Mesodermal cell (in vitro differentiated cells): ENCODE measurements at regions not wholly inside any gene's neighbourhood (a gene's known extent, or its start where the extent isn't known, plus 50 kb on each side); places are given as distances from the start of the nearest gene placed in this dataset.
"Not testable (repeated sequence)": the region's sequence is repeated elsewhere in the genome, so short reads cannot be mapped to it uniquely, and the experiment has no call there.

Experiments used
- H3K27ac ChIP-seq: 2 replicates; pipeline ENCODE4 v1.7.0; 2013; ENCODE audit warnings: mild to moderate bottlenecking, low read depth, low read length, moderate library complexity; ENCODE audit not compliant: severe bottlenecking
- H3K36me3 ChIP-seq: 2 replicates; pipeline ENCODE4 v1.7.1; 2013; ENCODE audit warnings: mild to moderate bottlenecking, low read length, moderate library complexity; ENCODE audit not compliant: control insufficient read depth, insufficient read depth
- H3K4me1 ChIP-seq: one replicate; pipeline ENCODE4 v1.7.1; 2013; ENCODE audit warnings: mild to moderate bottlenecking, low read length; ENCODE audit not compliant: insufficient read depth, control insufficient read depth, poor library complexity, severe bottlenecking
- H3K4me3 ChIP-seq: 2 replicates; pipeline ENCODE4 v1.7.0; 2013; ENCODE audit warnings: low read length, control low read depth, mild to moderate bottlenecking; ENCODE audit not compliant: insufficient read depth, poor library complexity, severe bottlenecking; ENCODE audit errors: extremely low read depth
- H3K9me3 ChIP-seq: 2 replicates; pipeline ENCODE4 v1.7.1; 2013; ENCODE audit warnings: mild to moderate bottlenecking, low read length, moderate library complexity; ENCODE audit not compliant: control insufficient read depth
- WGBS, 2 experiments: methylation state at CpG; one replicate each; pipeline ENCODE4 v1.1.5; 2013; ENCODE audit warnings: missing lambda C conversion rate in 2 of 2; ENCODE audit not compliant: insufficient coverage in 2 of 2; 5-methylcytosine and 5-hydroxymethylcytosine counted together

- Histone ChIP-seq H3K36me3 (no peaks in the 10 kb centered on the region), H3K27ac (no peak overlapping the region), H3K9me3 (no peaks in the 10 kb centered on the region), H3K4me1 (no peaks in the 10 kb centered on the region), H3K4me3 (no peak overlapping the region)
- WGBS, 2 experiments: 50 to 62% methylated on average over 1 of the region's 2 CpGs
Observed at GRCh38 chr20:55322745-55323144, 682.6 kb downstream of the CBLN4 start.

DNA sequence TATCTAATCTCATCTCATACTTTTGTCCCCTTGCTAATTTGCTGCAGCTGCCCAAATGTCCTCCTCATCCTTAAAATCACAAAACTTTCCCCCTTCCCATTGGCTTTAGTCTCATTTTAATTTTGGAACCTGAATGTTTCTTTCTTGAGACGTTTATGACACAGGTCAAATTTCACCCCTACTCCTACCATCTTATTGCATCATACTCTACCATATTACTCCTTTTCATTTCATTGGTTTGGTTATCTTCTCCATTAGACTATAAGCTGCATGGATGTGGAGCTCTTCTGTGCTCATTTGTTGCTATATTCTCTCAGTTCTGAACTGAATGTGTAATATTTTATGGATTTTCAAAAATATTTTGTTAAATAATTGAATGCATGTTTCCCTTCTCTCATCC lies 688.6 kb downstream of the CBLN4 start:
- WGBS, 2 experiments: 40 to 80% methylated on average over 1 of the region's 1 CpG
- no peaks in the 10 kb centered on the region for H3K36me3 ChIP-seq
- H3K4me3 ChIP-seq: no peak overlapping the region
- no peak overlapping the region for H3K27ac ChIP-seq
- H3K9me3 ChIP-seq: no peaks in the 10 kb centered on the region
- no peaks in the 10 kb centered on the region for H3K4me1 ChIP-seq

DNA sequence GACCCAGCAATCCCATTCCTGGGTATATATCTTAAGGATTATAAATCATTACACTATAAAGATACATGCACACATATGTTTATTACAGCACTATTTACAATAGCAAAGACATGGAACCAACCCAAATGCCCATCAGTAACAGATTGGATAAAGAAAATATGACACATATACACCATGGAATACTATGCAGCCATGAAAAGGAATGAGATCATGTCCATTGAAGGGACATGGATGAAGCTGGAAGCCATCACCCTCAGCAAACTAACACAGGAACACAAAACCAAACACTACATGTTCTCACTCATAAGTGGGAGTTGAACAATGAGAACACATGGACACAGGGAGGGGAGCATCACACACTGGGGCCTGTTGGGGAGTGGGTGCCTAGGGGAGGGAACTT lies 694.5 kb downstream of the CBLN4 start:
- H3K4me1 ChIP-seq, H3K36me3 ChIP-seq: not testable (repeated sequence)

DNA sequence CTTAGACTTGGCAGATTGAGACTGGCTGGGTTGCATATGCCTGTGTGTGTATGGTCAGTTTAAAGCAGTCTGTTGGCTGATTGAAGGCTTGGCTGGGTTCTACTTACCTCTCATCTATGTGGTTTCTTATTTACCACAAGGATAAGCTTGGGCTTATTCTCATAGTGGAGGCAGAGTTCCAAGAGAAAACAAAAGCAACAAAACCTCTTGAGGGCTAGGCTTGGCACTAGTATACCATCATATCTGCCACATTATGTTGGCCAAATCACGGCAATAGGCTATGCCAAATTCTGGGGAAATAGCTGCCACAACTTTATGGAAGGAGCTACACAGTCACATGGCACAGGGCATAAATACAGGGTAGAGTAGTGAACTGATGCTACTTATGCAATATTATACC lies 714.1 kb downstream of the CBLN4 start:
- H3K36me3 ChIP-seq: no peaks in the 10 kb centered on the region
- H3K9me3 ChIP-seq: peaks cover 3% of the 10 kb centered on the region
- no peak overlapping the region for H3K4me3 ChIP-seq
- H3K27ac ChIP-seq: no peak overlapping the region
- WGBS, 2 experiments: 100% methylated on average over 1 of the region's 1 CpG; no CpG with 5 or more reads in 1 of the 2 experiments
- H3K4me1 ChIP-seq: no peaks in the 10 kb centered on the region

More for the DNA sequence above, 694.5 kb downstream of the CBLN4 start:
- H3K27ac ChIP-seq, H3K9me3 ChIP-seq, H3K4me3 ChIP-seq: not testable (repeated sequence)

GRCh38 chr20:55283889-55284288 lies 721.4 kb downstream of the CBLN4 start:
- H3K4me3 ChIP-seq: no peak overlapping the region
- no peak overlapping the region for H3K27ac ChIP-seq
- H3K9me3 ChIP-seq: no peaks in the 10 kb centered on the region
- H3K36me3 ChIP-seq: no peaks in the 10 kb centered on the region
- WGBS, 2 experiments: 67% methylated on average over 1 of the region's 2 CpGs; no CpG with 5 or more reads in 1 of the 2 experiments
- H3K4me1 ChIP-seq: no peaks in the 10 kb centered on the region

GRCh38 chr20:55273149-55273548 lies 732.2 kb downstream of the CBLN4 start:
- Histone ChIP-seq H3K36me3 (no peaks in the 10 kb centered on the region), H3K4me1 (no peaks in the 10 kb centered on the region), H3K27ac (no peak overlapping the region), H3K9me3 (no peaks in the 10 kb centered on the region), H3K4me3 (no peak overlapping the region)

DNA sequence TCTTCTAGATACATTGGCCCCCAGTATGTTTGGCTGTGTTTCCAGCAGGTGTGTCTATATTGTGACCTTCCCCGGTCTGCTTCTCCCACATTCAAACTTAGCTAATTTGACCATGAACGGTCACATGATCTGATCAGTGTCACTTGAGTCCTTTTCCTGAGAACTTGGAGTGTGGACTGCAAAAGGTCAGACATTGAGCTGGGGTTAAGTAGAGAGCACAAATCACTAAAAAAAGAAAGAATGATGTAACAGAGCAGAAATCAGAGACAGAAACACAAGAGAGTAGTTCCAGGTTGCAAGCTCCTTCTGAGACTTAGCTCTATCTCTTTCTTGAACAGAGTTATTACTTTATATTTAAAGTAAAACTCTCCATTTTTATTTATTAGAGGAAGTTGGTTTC lies 733.9 kb downstream of the CBLN4 start:
- H3K4me1 ChIP-seq: no peaks in the 10 kb centered on the region
- no peaks in the 10 kb centered on the region for H3K36me3 ChIP-seq
- H3K9me3 ChIP-seq: no peaks in the 10 kb centered on the region
- no peak overlapping the region for H3K4me3 ChIP-seq
- 80 to 100% methylated on average over 1 to 2 of the region's 2 CpGs for WGBS, 2 experiments
- H3K27ac ChIP-seq: no peak overlapping the region

DNA sequence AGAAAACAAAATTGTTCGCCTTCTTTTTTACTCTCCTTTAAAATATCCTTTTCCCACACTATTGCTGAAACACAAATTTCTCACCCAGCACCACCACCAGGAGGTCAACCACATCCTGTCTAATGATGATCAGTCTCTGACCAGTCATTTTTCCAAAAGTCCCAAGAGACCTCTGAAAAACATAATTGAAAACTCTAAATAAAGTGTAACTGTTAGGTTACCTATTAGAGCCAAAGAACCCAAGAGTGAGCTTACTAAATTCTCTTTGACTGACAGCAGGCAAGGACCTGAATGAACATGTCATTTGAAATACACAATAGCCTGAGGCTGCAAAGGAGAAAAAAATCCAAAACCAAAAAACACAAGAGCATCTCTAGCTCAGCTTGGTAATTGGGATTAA lies 735.4 kb downstream of the CBLN4 start:
- no peaks in the 10 kb centered on the region for H3K9me3 ChIP-seq
- H3K27ac ChIP-seq: no peak overlapping the region
- H3K36me3 ChIP-seq: no peaks in the 10 kb centered on the region
- 100% methylated on average over 1 of the region's 1 CpG; no CpG with 5 or more reads in 1 of the 2 experiments for WGBS, 2 experiments
- no peak overlapping the region for H3K4me3 ChIP-seq
- H3K4me1 ChIP-seq: no peaks in the 10 kb centered on the region

DNA sequence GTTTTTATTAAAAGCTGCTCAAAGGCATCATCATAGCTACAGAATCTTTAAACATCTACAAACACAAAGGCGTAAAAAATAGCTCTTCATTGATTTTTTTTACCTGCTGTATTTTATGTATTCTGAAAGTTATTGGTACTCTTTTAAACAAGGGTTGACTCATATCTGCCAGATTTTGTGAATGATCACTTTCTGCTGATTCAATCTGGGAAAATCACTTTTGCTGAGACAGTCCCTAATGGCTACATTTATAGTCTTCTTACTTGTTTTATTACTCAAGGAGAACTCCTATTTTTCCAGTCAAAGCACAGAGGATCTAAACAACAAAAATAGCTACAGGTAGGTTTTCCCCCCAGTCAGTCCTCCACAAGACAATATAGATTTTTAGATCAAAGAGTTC lies 739.0 kb downstream of the CBLN4 start:
- WGBS, 2 experiments: no CpG with 5 or more reads among the region's 1 CpG
- Histone ChIP-seq H3K4me3 (no peak overlapping the region), H3K9me3 (no peaks in the 10 kb centered on the region), H3K36me3 (no peaks in the 10 kb centered on the region), H3K4me1 (no peaks in the 10 kb centered on the region), H3K27ac (no peak overlapping the region)

DNA sequence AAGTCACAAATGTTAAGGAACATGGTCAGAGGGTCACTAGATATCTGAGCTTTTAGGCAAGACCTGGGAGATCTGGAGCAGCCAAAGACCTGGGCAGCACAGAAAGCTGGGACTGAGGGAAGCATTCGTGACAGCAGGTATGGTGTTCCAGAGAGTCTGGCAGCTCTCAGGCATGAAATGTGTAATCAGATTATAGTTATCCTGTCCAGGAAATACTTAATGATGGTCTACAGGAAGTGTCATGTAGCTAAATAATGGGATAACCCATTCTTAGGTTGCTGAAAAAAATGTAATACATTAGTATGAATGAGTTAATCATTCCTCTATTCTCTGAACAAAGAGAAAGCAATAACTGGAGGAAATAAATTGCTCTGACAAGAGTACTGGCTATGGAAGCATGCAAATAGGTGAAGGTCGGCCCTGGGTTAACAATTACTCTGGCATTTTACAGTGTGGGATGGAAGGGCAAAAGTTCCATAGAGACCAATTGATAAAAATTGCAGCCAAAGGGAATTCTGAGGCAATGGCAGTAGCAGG lies 740.5 kb downstream of the CBLN4 start:
- H3K4me1 ChIP-seq: no peaks in the 10 kb centered on the region
- 72 to 79% methylated on average over 2 of the region's 2 CpGs for WGBS, 2 experiments

GRCh38 chr20:55258559-55258958 lies 746.8 kb downstream of the CBLN4 start:
- no CpG with 5 or more reads among the region's 2 CpGs for WGBS, 2 experiments
- Histone ChIP-seq H3K4me1 (no peaks in the 10 kb centered on the region), H3K4me3 (no peak overlapping the region), H3K9me3 (no peaks in the 10 kb centered on the region), H3K36me3 (no peaks in the 10 kb centered on the region), H3K27ac (no peak overlapping the region)

More for the DNA sequence above, 740.5 kb downstream of the CBLN4 start:
- H3K36me3 ChIP-seq: no peaks in the 10 kb centered on the region
- H3K27ac ChIP-seq: no peak overlapping the region
- H3K9me3 ChIP-seq: no peaks in the 10 kb centered on the region
- H3K4me3 ChIP-seq: no peak overlapping the region
